ENCODE measurements at regions not wholly inside any gene's neighbourhood (a gene's known extent, or its start where the extent isn't known, plus 50 kb on each side); places are given as distances from the start of the nearest gene placed in this dataset.

DNA sequence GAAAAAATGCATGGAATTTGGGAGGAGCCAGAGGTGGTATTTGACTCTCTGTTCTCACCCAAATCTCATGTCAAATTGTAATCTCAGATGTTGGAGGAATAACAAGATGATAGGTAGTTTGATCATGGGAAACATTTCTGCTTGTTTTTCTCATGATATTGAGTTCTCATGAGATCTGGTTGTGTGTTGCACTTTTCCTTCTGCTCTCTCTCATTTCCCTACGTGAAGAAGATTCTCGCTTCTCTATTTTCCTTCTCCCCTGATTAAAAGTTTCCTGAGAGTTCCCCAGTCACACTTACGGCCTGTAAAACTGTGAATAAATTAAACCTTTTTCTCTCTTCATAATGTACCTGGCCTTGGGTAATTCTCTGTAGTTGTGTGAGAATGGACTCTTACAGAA is 222.2 kb upstream of the RBMY1B start:
- 71 to 92% methylated on average over 3 of the region's 3 CpGs; no CpG with 5 or more reads in 1 of the 3 donors for WGBS, 3 donors
- H3K4me1 ChIP-seq (ENCODE audit: control insufficient read depth in 3 of 3, insufficient read depth in 2 of 3, low read depth in 1 of 3, low read length in 2 of 3): no peaks in the 10 kb centered on the region
- no peak for DNase-seq
- no peak overlapping the region for H3K27ac ChIP-seq (ENCODE audit: low read depth in 1 of 3, low read length in 2 of 3)
- FAIRE-seq: no peak
- H3K9me3 ChIP-seq (ENCODE audit: control insufficient read depth in 2 of 2, insufficient read depth in 1 of 2, low read depth in 1 of 2, low read length in 1 of 2): no peaks in the 10 kb centered on the region
- H3K36me3 ChIP-seq (ENCODE audit: control insufficient read depth in 3 of 3, insufficient read depth in 2 of 3, low read depth in 1 of 3, low read length in 3 of 3): no peaks in the 10 kb centered on the region
- H3K27me3 ChIP-seq (ENCODE audit: control insufficient read depth in 3 of 3, insufficient read depth in 3 of 3, low read length in 3 of 3): no peaks in the 10 kb centered on the region
- H3K4me3 ChIP-seq (ENCODE audit: low read depth in 1 of 3, low read length in 3 of 3): no peak overlapping the region

DNA sequence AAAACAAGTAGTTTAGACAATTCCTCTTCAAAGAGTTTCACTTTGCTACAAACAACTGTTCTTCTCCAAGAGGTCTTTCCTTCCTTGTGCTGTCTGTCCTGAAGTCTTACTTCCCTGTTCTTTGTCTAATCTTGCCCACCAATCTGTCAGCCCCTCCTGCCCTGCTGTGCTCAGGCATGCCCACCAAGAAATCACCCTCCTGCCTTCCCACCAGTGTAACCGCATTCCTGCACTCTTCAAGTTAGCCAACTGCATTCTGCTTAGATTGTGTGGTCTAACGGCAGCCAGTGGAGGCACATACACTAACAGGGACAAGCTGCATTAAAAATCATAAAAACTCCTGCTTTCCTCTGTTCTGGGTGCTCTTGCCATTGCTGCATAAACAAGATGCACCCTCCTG is 215.9 kb upstream of the RBMY1B start:
- 65 to 71% methylated on average over 2 of the region's 2 CpGs; no CpG with 5 or more reads in 1 of the 3 donors for WGBS, 3 donors
- FAIRE-seq (no peak), DNase-seq (no peak)
- Histone ChIP-seq H3K9me3 (ENCODE audit: control insufficient read depth in 2 of 2, insufficient read depth in 1 of 2, low read depth in 1 of 2, low read length in 1 of 2) (no peaks in the 10 kb centered on the region), H3K36me3 (ENCODE audit: control insufficient read depth in 3 of 3, insufficient read depth in 2 of 3, low read depth in 1 of 3, low read length in 3 of 3) (no peaks in the 10 kb centered on the region), H3K4me1 (ENCODE audit: control insufficient read depth in 3 of 3, insufficient read depth in 2 of 3, low read depth in 1 of 3, low read length in 2 of 3) (no peaks in the 10 kb centered on the region), H3K4me3 (ENCODE audit: low read depth in 1 of 3, low read length in 3 of 3) (no peak overlapping the region), H3K27ac (ENCODE audit: low read depth in 1 of 3, low read length in 2 of 3) (no peak overlapping the region), H3K27me3 (ENCODE audit: control insufficient read depth in 3 of 3, insufficient read depth in 3 of 3, low read length in 3 of 3) (no peaks in the 10 kb centered on the region)

DNA sequence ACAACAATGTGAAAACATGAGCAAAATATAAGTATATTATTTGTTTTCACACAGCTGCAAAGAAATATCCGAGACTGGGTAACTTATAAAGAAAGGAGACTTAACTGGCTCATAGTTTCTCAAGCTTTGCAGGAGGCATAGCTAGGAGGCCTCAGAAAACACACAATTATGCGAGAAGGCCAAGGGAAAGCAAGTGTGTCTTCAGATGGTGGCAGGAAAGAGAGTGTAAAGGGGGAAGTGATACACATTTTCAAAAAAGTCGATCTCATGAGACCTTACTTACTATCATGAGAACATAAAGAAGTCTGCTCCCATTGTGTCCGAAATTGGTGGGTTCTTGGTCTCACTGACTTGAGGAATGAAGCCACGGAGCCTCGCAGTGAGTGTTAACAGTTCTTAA is 208.9 kb upstream of the RBMY1B start:
- H3K27ac ChIP-seq (ENCODE audit: low read depth in 1 of 3, low read length in 2 of 3): no peak overlapping the region
- DNase-seq (no peak), FAIRE-seq (no peak)
- no peaks in the 10 kb centered on the region for H3K9me3 ChIP-seq (ENCODE audit: control insufficient read depth in 2 of 2, insufficient read depth in 1 of 2, low read depth in 1 of 2, low read length in 1 of 2)
- no peaks in the 10 kb centered on the region for H3K4me1 ChIP-seq (ENCODE audit: control insufficient read depth in 3 of 3, insufficient read depth in 2 of 3, low read depth in 1 of 3, low read length in 2 of 3)
- WGBS, 3 donors: 74 to 91% methylated on average over 5 to 6 of the region's 6 CpGs; no CpG with 5 or more reads in 1 of the 3 donors
- H3K4me3 ChIP-seq (ENCODE audit: low read depth in 1 of 3, low read length in 3 of 3): no peak overlapping the region
- H3K36me3 ChIP-seq (ENCODE audit: control insufficient read depth in 3 of 3, insufficient read depth in 2 of 3, low read depth in 1 of 3, low read length in 3 of 3): no peaks in the 10 kb centered on the region
- no peaks in the 10 kb centered on the region for H3K27me3 ChIP-seq (ENCODE audit: control insufficient read depth in 3 of 3, insufficient read depth in 3 of 3, low read length in 3 of 3)

DNA sequence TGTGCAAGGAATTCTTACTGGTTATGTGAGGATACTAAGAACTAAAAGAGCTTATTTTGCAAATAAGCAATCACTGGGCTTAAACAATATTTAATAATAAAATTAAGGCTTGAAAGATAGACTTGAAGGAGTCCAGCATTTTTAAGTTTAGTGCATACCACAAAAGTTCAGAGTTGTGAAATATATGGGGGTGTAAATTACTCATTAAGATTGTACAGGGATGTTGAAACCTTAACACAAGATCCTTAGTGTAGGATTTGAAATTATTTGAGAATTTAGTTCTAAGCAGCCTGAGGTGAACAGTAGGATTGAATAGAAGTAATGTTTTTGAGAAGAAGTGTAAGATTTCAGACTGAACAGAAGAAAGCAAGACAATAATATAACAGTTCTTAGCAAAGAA is 195.8 kb upstream of the RBMY1B start:
- no peaks in the 10 kb centered on the region for H3K9me3 ChIP-seq (ENCODE audit: control insufficient read depth in 2 of 2, insufficient read depth in 1 of 2, low read depth in 1 of 2, low read length in 1 of 2)
- no peak overlapping the region for H3K4me3 ChIP-seq (ENCODE audit: low read depth in 1 of 3, low read length in 3 of 3)
- no peaks in the 10 kb centered on the region for H3K27me3 ChIP-seq (ENCODE audit: control insufficient read depth in 3 of 3, insufficient read depth in 3 of 3, low read length in 3 of 3)
- no peaks in the 10 kb centered on the region for H3K4me1 ChIP-seq (ENCODE audit: control insufficient read depth in 3 of 3, insufficient read depth in 2 of 3, low read depth in 1 of 3, low read length in 2 of 3)
- H3K27ac ChIP-seq (ENCODE audit: low read depth in 1 of 3, low read length in 2 of 3): no peak overlapping the region
- FAIRE-seq (no peak), DNase-seq (no peak)
- H3K36me3 ChIP-seq (ENCODE audit: control insufficient read depth in 3 of 3, insufficient read depth in 2 of 3, low read depth in 1 of 3, low read length in 3 of 3): no peaks in the 10 kb centered on the region

All from small intestine (tissue), 7 donors.